IMR-90 (cell line): ENCODE measurements at regions not wholly inside any gene's neighbourhood (a gene's known extent, or its start where the extent isn't known, plus 50 kb on each side); places are given as distances from the start of the nearest gene placed in this dataset.

ENCODE experiments used
- ATAC-seq: fragments of 200-7000 bp; cut with Tn5 transposase; 2 replicates; pipeline ENCODE4 v1.9.1; 2020; ENCODE audit warnings: low read depth, mild to moderate bottlenecking, moderate library complexity
- BruUV-seq: library from RNA; stranded (reverse); fragments of 400-500 nt; replicated peaks from 2 replicates; lab custom pipeline; 2021; lab: Mats Ljungman, UMichigan
- CTCF ChIA-PET: fragments of 300-600 bp; formaldehyde crosslinking; extraction: SDS; loops from one replicate; lab custom pipeline; 2021; ENCODE audit warnings: antibody characterized with exemption; lab: Yijun Ruan, JAX
- POLR2A ChIA-PET: fragments of 300-600 bp; sonication (Branson Sonifier 250); formaldehyde crosslinking; loops from one replicate; lab custom pipeline; 2022; ENCODE audit warnings: antibody characterized with exemption; ENCODE audit not compliant: unreplicated experiment; lab: Charles Lee
- DNase-seq: peaks from one replicate; pipeline ENCODE4 v3.0.0; 2013
- H2AFZ ChIP-seq: replicated peaks from 2 replicates; pipeline ENCODE3; 2013; ENCODE audit warnings: low read length, mild to moderate bottlenecking; ENCODE audit not compliant: poor library complexity
- H2AK5ac ChIP-seq: 2 replicates; pipeline ENCODE4 v1.6.1; 2013; ENCODE audit warnings: low read depth, low read length, inconsistent platforms
- H2AK9ac ChIP-seq: replicated peaks from 2 replicates; pipeline ENCODE3; 2013; ENCODE audit warnings: mild to moderate bottlenecking, low read depth, low read length, moderate library complexity; ENCODE audit not compliant: poor library complexity
- H2BK120ac ChIP-seq: 2 replicates; pipeline ENCODE4 v1.6.1; 2013; ENCODE audit warnings: low read depth, low read length, inconsistent platforms
- H2BK15ac ChIP-seq: 3 replicates; pipeline ENCODE4 v1.6.1; 2013; ENCODE audit warnings: low read depth, low read length, inconsistent platforms
- H2BK20ac ChIP-seq: 2 replicates; pipeline ENCODE4 v1.6.1; 2013; ENCODE audit warnings: low read depth, mild to moderate bottlenecking, inconsistent platforms, low read length, moderate library complexity
- H2BK5ac ChIP-seq: 2 replicates; pipeline ENCODE4 v1.6.1; 2013; ENCODE audit warnings: mild to moderate bottlenecking, low read depth, low read length, inconsistent platforms; ENCODE audit not compliant: poor library complexity, severe bottlenecking
- H3K14ac ChIP-seq: replicated peaks from 2 replicates; pipeline ENCODE4 v1.6.1; 2013; ENCODE audit warnings: low read depth, low read length, inconsistent platforms
- H3K18ac ChIP-seq: 2 replicates; pipeline ENCODE4 v1.6.1; 2013; ENCODE audit warnings: low read depth, low read length, control low read depth
- H3K23ac ChIP-seq: 2 replicates; pipeline ENCODE4 v1.6.1; 2013; ENCODE audit warnings: low read depth, low read length, inconsistent platforms
- H3K27ac ChIP-seq: 2 replicates; pipeline ENCODE4 v1.5.1; 2013; ENCODE audit warnings: mild to moderate bottlenecking, control low read depth, low read length; ENCODE audit not compliant: insufficient read depth
- H3K27me3 ChIP-seq: 2 replicates; pipeline ENCODE4 v1.6.1; 2013; ENCODE audit warnings: low read length; ENCODE audit not compliant: control insufficient read depth, insufficient read depth
- H3K36me3 ChIP-seq: 2 replicates; pipeline ENCODE4 v1.6.1; 2013; ENCODE audit warnings: low read length, mixed read lengths; ENCODE audit not compliant: control insufficient read depth, insufficient read depth
- H3K4ac ChIP-seq: 2 replicates; pipeline ENCODE4 v1.6.1; 2013; ENCODE audit warnings: low read depth, low read length, inconsistent platforms
- H3K4me1 ChIP-seq: 2 replicates; pipeline ENCODE4 v1.6.1; 2013; ENCODE audit warnings: low read length, mixed read lengths; ENCODE audit not compliant: control insufficient read depth, insufficient read depth
- H3K4me2 ChIP-seq: 2 replicates; pipeline ENCODE4 v1.6.1; 2013; ENCODE audit warnings: low read depth, mild to moderate bottlenecking, control low read depth, low read length, moderate library complexity
- H3K4me3 ChIP-seq: 2 replicates; pipeline ENCODE4 v1.5.1; 2013; ENCODE audit warnings: low read depth, mild to moderate bottlenecking, control low read depth, low read length, moderate library complexity; ENCODE audit not compliant: insufficient read depth
- H3K56ac ChIP-seq: 2 replicates; pipeline ENCODE4 v1.6.1; 2013; ENCODE audit warnings: low read length, inconsistent platforms; ENCODE audit not compliant: insufficient read depth; ENCODE audit errors: extremely low read depth
- H3K79me1 ChIP-seq, 2 experiments: 2 replicates each; pipeline ENCODE4 v1.6.1; 2013; ENCODE audit warnings: low read length in 2 of 2, inconsistent platforms in 1 of 2, low read depth in 1 of 2
- H3K9ac ChIP-seq: 2 replicates; pipeline ENCODE4 v1.6.1; 2013; ENCODE audit warnings: low read depth, low read length, control low read depth
- H3K9me1 ChIP-seq: 2 replicates; pipeline ENCODE4 v1.6.1; 2013; ENCODE audit warnings: low read length, inconsistent platforms; ENCODE audit not compliant: insufficient read depth
- H3K9me3 ChIP-seq: 2 replicates; pipeline ENCODE4 v1.6.1; 2013; ENCODE audit warnings: low read length; ENCODE audit not compliant: control insufficient read depth, insufficient read depth
- H4K20me1 ChIP-seq: 2 replicates; pipeline ENCODE4 v1.6.1; 2013; ENCODE audit warnings: low read length, inconsistent platforms; ENCODE audit not compliant: insufficient read depth
- H4K5ac ChIP-seq: 2 replicates; pipeline ENCODE4 v1.6.1; 2013; ENCODE audit warnings: mild to moderate bottlenecking, low read depth, low read length, control low read depth
- H4K8ac ChIP-seq, 2 experiments: 2 replicates each; pipeline ENCODE4 v1.6.1; 2013; ENCODE audit warnings: low read depth in 2 of 2, low read length in 2 of 2, control low read depth in 1 of 2, inconsistent platforms in 1 of 2
- H4K91ac ChIP-seq: 2 replicates; pipeline ENCODE4 v1.6.1; 2013; ENCODE audit warnings: low read depth, low read length, inconsistent platforms; ENCODE audit not compliant: insufficient read depth
- POLR2A ChIP-seq: IDR thresholded peaks from 2 replicates; pipeline ENCODE4 v1.6.1; 2012; ENCODE audit warnings: mild to moderate bottlenecking, low read depth, low read length
- RCOR1 ChIP-seq: IDR thresholded peaks from 2 replicates; pipeline ENCODE4 v1.6.1; 2012; ENCODE audit warnings: mild to moderate bottlenecking, low read length, improper control_type of control experiment; ENCODE audit not compliant: insufficient replicate concordance
- WGBS, 2 experiments: methylation state at CpG; one replicate each; pipeline versions ENCODE4 v1.1.5 to v1.1.7; 2013; ENCODE audit warnings: missing lambda C conversion rate in 2 of 2; ENCODE audit not compliant: insufficient read length in 1 of 2; ENCODE audit errors: extremely low coverage in 2 of 2; 5-methylcytosine and 5-hydroxymethylcytosine counted together
- dilution Hi-C: fragments of 300-500 bp; cut with HindIII; formaldehyde crosslinking; loops from one replicate; pipeline ENCODE4 v1.14.3; 2018; ENCODE audit warnings: low sequenced_read_pairs; ENCODE audit not compliant: unreplicated experiment
- in situ Hi-C: fragments of 300-500 bp; cut with MboI; formaldehyde crosslinking; loops from 3 replicates; pipeline ENCODE4 v1.14.3; 2019; ENCODE audit warnings: low sequenced_read_pairs, inconsistent platforms, mixed read lengths
- intact Hi-C: fragments of 100-400 bp; cut with micrococcal nuclease; formaldehyde crosslinking; loops from 2 replicates; pipeline ENCODE4 v1.10.0; 2022
- TF ChIP-seq, protein P1 (sequence below): fragments of 150-350 bp; IDR thresholded peaks from 2 replicates; pipeline ENCODE4 v1.6.1; 2017; ENCODE audit warnings: mild to moderate bottlenecking, antibody characterized with exemption, low read length, low read depth

DNA sequence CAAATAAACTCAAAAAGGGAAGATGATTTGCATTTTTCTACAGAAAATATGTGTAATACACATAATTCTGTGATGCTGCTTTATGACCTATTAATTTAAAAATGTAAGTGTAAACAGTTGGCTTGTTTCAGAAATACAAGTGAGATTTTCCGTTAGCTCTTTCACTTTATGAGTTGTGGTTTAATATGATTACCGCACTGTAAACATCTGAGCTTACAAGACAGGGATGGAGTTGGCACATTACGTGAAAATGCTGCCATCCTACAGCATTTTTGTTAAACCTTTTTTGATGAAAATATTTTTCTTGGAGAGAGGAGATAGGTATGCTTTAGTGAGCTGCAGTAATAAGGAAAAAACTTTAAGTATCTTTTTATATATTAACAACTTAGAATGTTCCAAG, 426.8 kb upstream of the ADAMTS5 start:
- Histone ChIP-seq H3K4me2 (peak overlapping the region; percentile 68; the same call in 1 of the 2 replicates), H2BK5ac (peak overlapping the region; percentile 60), H3K27me3 (no peaks in the 10 kb centered on the region), H3K14ac (no peak overlapping the region), H2BK120ac (no peak overlapping the region), H4K8ac (peak overlapping the region in 1 of 2 experiments; percentile 30; a peak in 1 of 4 replicates), H2BK20ac (no peak overlapping the region), H3K9me3 (no peaks in the 10 kb centered on the region), H3K27ac (no peak overlapping the region), H3K56ac (no peak overlapping the region), H3K23ac (no peak overlapping the region), H4K20me1 (no peaks in the 10 kb centered on the region), H3K9me1 (no peaks in the 10 kb centered on the region), H2AFZ (no peak overlapping the region), H3K79me1 (no peaks in the 10 kb centered on the region), H3K36me3 (no peaks in the 10 kb centered on the region), H4K5ac (no peak overlapping the region), H4K91ac (no peak overlapping the region), H3K4ac (no peak overlapping the region; the same call in 1 of the 2 replicates), H2AK5ac (no peak overlapping the region), H2BK15ac (no peak overlapping the region), H3K4me3 (no peak overlapping the region), H3K18ac (no peak overlapping the region), H3K9ac (no peak overlapping the region), H3K4me1 (no peaks in the 10 kb centered on the region), H2AK9ac (no peak overlapping the region)
- intact Hi-C loops = no loop called here
- dilution Hi-C loops = no loop called here
- DNase-seq (peak; percentile 44), ATAC-seq (peak; percentile 57; the same call in 1 of the 2 replicates)
- POLR2A ChIA-PET = no interaction called here
- in situ Hi-C loops = no loop called here
- CTCF ChIA-PET = no interaction called here
- TF ChIP-seq POLR2A (no peak), RCOR1 (no peak)
- TF ChIP-seq, protein P1, sequence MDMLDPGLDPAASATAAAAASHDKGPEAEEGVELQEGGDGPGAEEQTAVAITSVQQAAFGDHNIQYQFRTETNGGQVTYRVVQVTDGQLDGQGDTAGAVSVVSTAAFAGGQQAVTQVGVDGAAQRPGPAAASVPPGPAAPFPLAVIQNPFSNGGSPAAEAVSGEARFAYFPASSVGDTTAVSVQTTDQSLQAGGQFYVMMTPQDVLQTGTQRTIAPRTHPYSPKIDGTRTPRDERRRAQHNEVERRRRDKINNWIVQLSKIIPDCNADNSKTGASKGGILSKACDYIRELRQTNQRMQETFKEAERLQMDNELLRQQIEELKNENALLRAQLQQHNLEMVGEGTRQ = no peak
- no TSS peak for BruUV-seq
- WGBS, 2 experiments = no CpG with 5 or more reads among the region's 3 CpGs
